KMS-11 (cell line): ENCODE measurements at regions not wholly inside any gene's neighbourhood (a gene's known extent, or its start where the extent isn't known, plus 50 kb on each side); places are given as distances from the start of the nearest gene placed in this dataset.
"Not testable (repeated sequence)": the region's sequence is repeated elsewhere in the genome, so short reads cannot be mapped to it uniquely, and the experiment has no call there.

Source experiments
- H2AFZ ChIP-seq: fragments of 200-600 bp; sonication (generic); 2 replicates; pipeline ENCODE4 v1.6.1; 2016; ENCODE audit warnings: antibody characterized with exemption, mixed run types, low read depth
- H3K27ac ChIP-seq: fragments of 200-600 bp; sonication (generic); 2 replicates; pipeline ENCODE4 v1.6.1; 2016; ENCODE audit warnings: mild to moderate bottlenecking, mixed run types
- H3K27me3 ChIP-seq: fragments of 200-600 bp; sonication (generic); 2 replicates; pipeline ENCODE4 v1.6.1; 2017; ENCODE audit warnings: mild to moderate bottlenecking, low read depth, mixed run types, moderate library complexity; ENCODE audit not compliant: insufficient read depth
- H3K36me3 ChIP-seq: fragments of 200-600 bp; sonication (generic); 2 replicates; pipeline ENCODE4 v1.6.1; 2017; ENCODE audit warnings: mild to moderate bottlenecking, mixed run types; ENCODE audit not compliant: insufficient read depth
- H3K4me1 ChIP-seq: fragments of 200-600 bp; sonication (generic); 2 replicates; pipeline ENCODE4 v1.6.1; 2016; ENCODE audit warnings: mild to moderate bottlenecking, low read depth, mixed run types; ENCODE audit not compliant: poor library complexity, severe bottlenecking
- H3K4me2 ChIP-seq: fragments of 200-600 bp; sonication (generic); 2 replicates; pipeline ENCODE4 v1.7.0; 2016; ENCODE audit warnings: mild to moderate bottlenecking, mixed run types
- H3K4me3 ChIP-seq: fragments of 200-600 bp; sonication (generic); IDR thresholded peaks from 2 replicates; pipeline ENCODE4 v1.6.1; 2017; ENCODE audit warnings: low read depth, low read length, mixed read lengths; ENCODE audit not compliant: insufficient read depth
- H3K79me2 ChIP-seq: fragments of 200-600 bp; sonication (generic); 2 replicates; pipeline ENCODE4 v1.6.1; 2016; ENCODE audit warnings: low read depth, mixed run types; ENCODE audit not compliant: insufficient read depth
- H3K9ac ChIP-seq: fragments of 200-600 bp; sonication (generic); 2 replicates; pipeline ENCODE4 v1.6.1; 2016; ENCODE audit warnings: mild to moderate bottlenecking, mixed run types
- H4K20me1 ChIP-seq: fragments of 200-600 bp; sonication (generic); 2 replicates; pipeline ENCODE4 v1.6.1; 2016; ENCODE audit warnings: mild to moderate bottlenecking, mixed run types; ENCODE audit not compliant: insufficient read depth
- TF ChIP-seq, protein P1 (sequence below): fragments of 200-600 bp; sonication (generic); conservative IDR thresholded peaks from 2 replicates; pipeline ENCODE4 v1.6.1; 2017; ENCODE audit warnings: low read depth, mild to moderate bottlenecking, antibody characterized with exemption, low read length, moderate library complexity, mixed read lengths

- no peak overlapping the region for H3K4me2 ChIP-seq
Observed at GRCh38 chrX:56031409-56031808, 200.7 kb upstream of the KLF8 start.

GRCh38 chrX:56033495-56034180 is 198.5 kb upstream of the KLF8 start:
- H3K27me3 ChIP-seq = no peaks in the 10 kb centered on the region
- no peak overlapping the region for H3K4me2 ChIP-seq
- no peaks in the 10 kb centered on the region for H3K4me1 ChIP-seq
- TF ChIP-seq, protein P1, sequence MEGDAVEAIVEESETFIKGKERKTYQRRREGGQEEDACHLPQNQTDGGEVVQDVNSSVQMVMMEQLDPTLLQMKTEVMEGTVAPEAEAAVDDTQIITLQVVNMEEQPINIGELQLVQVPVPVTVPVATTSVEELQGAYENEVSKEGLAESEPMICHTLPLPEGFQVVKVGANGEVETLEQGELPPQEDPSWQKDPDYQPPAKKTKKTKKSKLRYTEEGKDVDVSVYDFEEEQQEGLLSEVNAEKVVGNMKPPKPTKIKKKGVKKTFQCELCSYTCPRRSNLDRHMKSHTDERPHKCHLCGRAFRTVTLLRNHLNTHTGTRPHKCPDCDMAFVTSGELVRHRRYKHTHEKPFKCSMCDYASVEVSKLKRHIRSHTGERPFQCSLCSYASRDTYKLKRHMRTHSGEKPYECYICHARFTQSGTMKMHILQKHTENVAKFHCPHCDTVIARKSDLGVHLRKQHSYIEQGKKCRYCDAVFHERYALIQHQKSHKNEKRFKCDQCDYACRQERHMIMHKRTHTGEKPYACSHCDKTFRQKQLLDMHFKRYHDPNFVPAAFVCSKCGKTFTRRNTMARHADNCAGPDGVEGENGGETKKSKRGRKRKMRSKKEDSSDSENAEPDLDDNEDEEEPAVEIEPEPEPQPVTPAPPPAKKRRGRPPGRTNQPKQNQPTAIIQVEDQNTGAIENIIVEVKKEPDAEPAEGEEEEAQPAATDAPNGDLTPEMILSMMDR = no peak
- no peaks in the 10 kb centered on the region for H3K79me2 ChIP-seq
- H3K27ac ChIP-seq = no peak overlapping the region
- H3K4me3 ChIP-seq = no peak overlapping the region
- H3K36me3 ChIP-seq = no peaks in the 10 kb centered on the region
- H3K9ac ChIP-seq = no peak overlapping the region
- H2AFZ ChIP-seq = no peak overlapping the region
- H4K20me1 ChIP-seq = no peaks in the 10 kb centered on the region

More at GRCh38 chrX:56031409-56031808, 200.7 kb upstream of the KLF8 start:
- no peaks in the 10 kb centered on the region for H3K27me3 ChIP-seq
- no peaks in the 10 kb centered on the region for H4K20me1 ChIP-seq
- H3K4me3 ChIP-seq = no peak overlapping the region
- no peak overlapping the region for H2AFZ ChIP-seq
- no peaks in the 10 kb centered on the region for H3K4me1 ChIP-seq
- H3K79me2 ChIP-seq = no peaks in the 10 kb centered on the region
- H3K9ac ChIP-seq = no peak overlapping the region
- TF ChIP-seq, protein P1 = no peak
- H3K36me3 ChIP-seq = no peaks in the 10 kb centered on the region
- no peak overlapping the region for H3K27ac ChIP-seq

DNA sequence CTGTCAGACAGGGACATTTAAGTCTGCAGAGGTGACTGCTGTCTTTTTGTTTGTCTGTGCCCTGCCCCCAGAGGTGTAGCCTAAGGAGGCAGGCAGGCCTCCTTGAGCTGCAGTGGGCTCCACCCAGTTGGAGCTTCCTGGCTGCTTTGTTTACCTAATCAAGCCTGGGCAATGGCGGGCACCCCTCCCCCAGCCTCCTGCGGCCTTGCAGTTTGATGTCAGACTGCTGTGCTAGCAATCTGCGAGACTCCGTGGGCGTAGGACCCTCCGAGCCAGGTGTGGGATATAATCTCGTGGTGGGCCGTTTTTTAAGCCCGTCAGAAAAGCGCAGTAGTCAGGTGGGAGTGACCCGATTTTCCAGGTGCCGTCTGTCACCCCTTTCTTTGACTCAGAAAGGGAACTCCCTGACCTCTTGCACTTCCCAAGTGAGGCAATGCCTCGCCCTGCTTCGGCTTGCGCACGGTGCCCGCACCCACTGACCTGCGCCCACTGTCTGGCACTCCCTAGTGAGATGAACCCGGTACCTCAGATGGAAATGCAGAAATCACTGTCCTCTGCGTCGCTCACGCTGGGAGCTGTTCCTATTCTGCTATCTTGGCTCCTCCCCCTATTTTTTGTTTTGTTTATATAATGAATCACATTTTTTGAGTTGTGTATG is 179.4 kb upstream of the KLF8 start:
- H3K36me3 ChIP-seq, H4K20me1 ChIP-seq, H3K4me3 ChIP-seq, H3K79me2 ChIP-seq, H3K27me3 ChIP-seq, H3K4me1 ChIP-seq: not testable (repeated sequence)
- Histone ChIP-seq H2AFZ (peak overlapping the region; percentile 59), H3K4me2 (peak overlapping the region; percentile 45), H3K9ac (peak overlapping the region; percentile 56; the same call in 1 of the 2 replicates), H3K27ac (peak overlapping the region; percentile 60)

DNA sequence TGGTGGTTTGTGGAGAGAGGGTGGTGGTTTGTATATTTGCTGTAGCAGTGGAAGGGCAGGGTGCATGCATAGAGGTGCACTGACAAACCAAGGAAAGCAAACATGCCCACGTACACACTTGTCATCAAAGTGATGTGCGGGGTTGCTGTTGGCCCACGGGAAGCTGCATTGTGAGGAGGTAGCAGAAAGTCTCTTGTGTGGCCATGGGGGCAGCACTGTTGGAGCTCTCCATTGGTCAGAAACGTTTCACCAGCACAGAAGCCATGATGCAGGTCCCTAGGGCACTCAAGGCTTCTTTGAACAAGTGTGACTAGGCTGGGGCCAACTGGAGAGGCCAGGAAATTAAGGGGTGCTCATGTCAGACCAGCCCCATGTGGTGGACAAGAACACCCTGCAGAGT is 174.8 kb upstream of the KLF8 start:
- H3K4me3 ChIP-seq = no peak overlapping the region
- H4K20me1 ChIP-seq = no peaks in the 10 kb centered on the region
- H3K4me2 ChIP-seq = no peak overlapping the region
- no peak overlapping the region for H3K9ac ChIP-seq
- no peak overlapping the region for H2AFZ ChIP-seq
- H3K79me2 ChIP-seq = no peaks in the 10 kb centered on the region
- no peak overlapping the region for H3K27ac ChIP-seq
- TF ChIP-seq, protein P1 = no peak
- no peaks in the 10 kb centered on the region for H3K36me3 ChIP-seq
- no peaks in the 10 kb centered on the region for H3K27me3 ChIP-seq
- peaks cover 9% of the 10 kb centered on the region for H3K4me1 ChIP-seq

- Histone ChIP-seq H3K79me2 (no peaks in the 10 kb centered on the region), H3K4me1 (peaks cover 35% of the 10 kb centered on the region), H3K4me3 (no peak overlapping the region), H3K9ac (no peak overlapping the region), H2AFZ (no peak overlapping the region), H3K27me3 (no peaks in the 10 kb centered on the region), H4K20me1 (no peaks in the 10 kb centered on the region), H3K36me3 (no peaks in the 10 kb centered on the region), H3K4me2 (peak overlapping the region; percentile 13; the same call in 1 of the 2 replicates), H3K27ac (peak overlapping the region; percentile 35; the same call in 1 of the 2 replicates)
- TF ChIP-seq, protein P1 = no peak
Observed at GRCh38 chrX:56066016-56066415, 166.1 kb upstream of the KLF8 start.
